H7 (cell line): ENCODE measurements at regions not wholly inside any gene's neighbourhood (a gene's known extent, or its start where the extent isn't known, plus 50 kb on each side); places are given as distances from the start of the nearest gene placed in this dataset.

ENCODE experiments used
- DNase-seq: peaks from one replicate; pipeline ENCODE4 v3.0.0; 2012
- H3K27me3 ChIP-seq: 2 replicates; pipeline ENCODE4 v1.6.0; 2011; ENCODE audit warnings: mild to moderate bottlenecking, low read length; ENCODE audit not compliant: control insufficient read depth, insufficient read depth
- H3K36me3 ChIP-seq: replicated peaks from 2 replicates; pipeline ENCODE4 v1.5.1; 2011; ENCODE audit warnings: low read length; ENCODE audit not compliant: control insufficient read depth, insufficient read depth
- H3K4me3 ChIP-seq: 2 replicates; pipeline ENCODE4 v1.5.1; 2011; ENCODE audit warnings: low read depth, mild to moderate bottlenecking, control low read depth, low read length, moderate library complexity; ENCODE audit not compliant: insufficient read depth

DNA sequence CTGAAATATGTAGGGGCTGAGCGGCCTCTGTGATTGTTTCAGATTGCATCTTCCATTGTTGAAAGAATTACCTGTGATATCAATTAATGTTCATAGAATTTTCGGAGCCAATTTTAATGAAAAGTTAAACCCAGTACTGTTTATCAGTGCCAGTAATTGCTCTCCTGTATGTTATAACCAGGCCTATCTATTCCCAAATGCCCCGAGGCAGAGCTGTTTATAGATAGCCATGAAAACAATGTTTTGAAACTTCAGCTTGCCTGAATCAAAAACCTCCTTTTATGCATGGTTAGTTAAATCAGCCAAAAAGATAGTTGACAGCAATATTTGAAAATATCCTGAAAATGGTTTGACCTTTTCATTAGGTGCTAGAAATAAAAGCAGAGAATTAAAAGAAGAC is 50.1 kb upstream of the HDAC9 start:
- H3K4me3 ChIP-seq = no peak overlapping the region
- no peaks in the 10 kb centered on the region for H3K36me3 ChIP-seq
- H3K27me3 ChIP-seq = no peaks in the 10 kb centered on the region
- no peak for DNase-seq
